Neuronal stem cell (in vitro differentiated cells): ENCODE measurements at regions not wholly inside any gene's neighbourhood (a gene's known extent, or its start where the extent isn't known, plus 50 kb on each side); places are given as distances from the start of the nearest gene placed in this dataset.

Experiments
- DNase-seq: peaks from one replicate; pipeline ENCODE4 v3.0.0-alpha.2; 2013; ENCODE audit warnings: low spot score
- H2AFZ ChIP-seq: one replicate; pipeline ENCODE4 v1.6.1; 2013; ENCODE audit warnings: mild to moderate bottlenecking, low read length, inconsistent platforms
- H2AK5ac ChIP-seq: 2 replicates; pipeline ENCODE4 v1.6.1; 2013; ENCODE audit warnings: low read depth, mild to moderate bottlenecking, inconsistent platforms, low read length, moderate library complexity, mixed read lengths
- H2BK120ac ChIP-seq: 2 replicates; pipeline ENCODE4 v1.6.1; 2013; ENCODE audit warnings: low read depth, mild to moderate bottlenecking, inconsistent platforms, low read length, moderate library complexity, mixed read lengths
- H2BK12ac ChIP-seq: one replicate; pipeline ENCODE4 v1.6.1; 2013; ENCODE audit warnings: low read length, inconsistent platforms
- H2BK15ac ChIP-seq: 2 replicates; pipeline ENCODE4 v1.6.1; 2013; ENCODE audit warnings: mild to moderate bottlenecking, low read length, inconsistent platforms, mixed read lengths
- H2BK5ac ChIP-seq: one replicate; pipeline ENCODE4 v1.6.1; 2013; ENCODE audit warnings: inconsistent platforms, mild to moderate bottlenecking, low read length, moderate library complexity
- H3K14ac ChIP-seq: one replicate; pipeline ENCODE4 v1.6.1; 2013; ENCODE audit warnings: low read length, inconsistent platforms
- H3K18ac ChIP-seq: 2 replicates; pipeline ENCODE4 v1.6.1; 2013; ENCODE audit warnings: low read length, inconsistent platforms
- H3K23ac ChIP-seq: 2 replicates; pipeline ENCODE4 v1.6.1; 2013; ENCODE audit warnings: low read depth, mild to moderate bottlenecking, mixed read lengths, low read length, inconsistent platforms; ENCODE audit not compliant: poor library complexity
- H3K27ac ChIP-seq: replicated peaks from 3 replicates; pipeline ENCODE4 v1.5.1; 2013; ENCODE audit warnings: low read length, inconsistent platforms
- H3K27me3 ChIP-seq, 3 experiments: 2 replicates each; pipeline ENCODE4 v1.6.1; 2013; ENCODE audit warnings: low read length in 3 of 3, mild to moderate bottlenecking in 2 of 3, inconsistent platforms in 1 of 3, low read depth in 1 of 3, mixed read lengths in 1 of 3, moderate library complexity in 1 of 3; ENCODE audit not compliant: control insufficient read depth in 3 of 3, insufficient read depth in 3 of 3
- H3K36me3 ChIP-seq, 2 donors: replicated peaks in 1 of 2; 2 replicates each; pipeline ENCODE4 v1.6.1; 2013; ENCODE audit warnings: low read length in 2 of 2; ENCODE audit not compliant: control insufficient read depth in 2 of 2, insufficient read depth in 2 of 2
- H3K4ac ChIP-seq: 2 replicates; pipeline ENCODE4 v1.6.1; 2013; ENCODE audit warnings: inconsistent platforms, mild to moderate bottlenecking, low read length, moderate library complexity
- H3K4me1 ChIP-seq, 2 donors: 1 replicate in 1 of 2; 2 replicates in 1 of 2; pipeline ENCODE4 v1.6.1; 2013; ENCODE audit warnings: low read length in 2 of 2, low read depth in 1 of 2; ENCODE audit not compliant: control insufficient read depth in 2 of 2, insufficient read depth in 1 of 2
- H3K4me2 ChIP-seq: one replicate; pipeline ENCODE4 v1.6.1; 2013; ENCODE audit warnings: mild to moderate bottlenecking, low read length, inconsistent platforms; ENCODE audit not compliant: insufficient read depth, poor library complexity, severe bottlenecking
- H3K4me3 ChIP-seq, 2 donors: 2 replicates each; pipeline ENCODE4 v1.5.1; 2013; ENCODE audit warnings: low read length in 2 of 2, mild to moderate bottlenecking in 2 of 2, inconsistent platforms in 1 of 2, moderate library complexity in 1 of 2
- H3K79me1 ChIP-seq: one replicate; pipeline ENCODE4 v1.6.1; 2013; ENCODE audit warnings: low read depth, mild to moderate bottlenecking, inconsistent platforms, low read length, moderate library complexity
- H3K9ac ChIP-seq: one replicate; pipeline ENCODE4 v1.6.1; 2013; ENCODE audit warnings: mild to moderate bottlenecking, low read depth, low read length, inconsistent platforms; ENCODE audit not compliant: poor library complexity
- H3K9me3 ChIP-seq, 2 donors: replicated peaks in 1 of 2; 2 replicates each; pipeline versions ENCODE3 to v1.6.1; 2013; ENCODE audit warnings: low read length in 2 of 2, mild to moderate bottlenecking in 2 of 2, inconsistent platforms in 1 of 2, low read depth in 1 of 2, mixed read lengths in 1 of 2, moderate library complexity in 1 of 2; ENCODE audit not compliant: control insufficient read depth in 2 of 2, insufficient read depth in 1 of 2
- H4K8ac ChIP-seq: one replicate; pipeline ENCODE4 v1.6.1; 2013; ENCODE audit warnings: low read depth, mild to moderate bottlenecking, inconsistent platforms, low read length, moderate library complexity
- H4K91ac ChIP-seq: one replicate; pipeline ENCODE4 v1.6.1; 2013; ENCODE audit warnings: low read length, low read depth, mild to moderate bottlenecking, inconsistent platforms; ENCODE audit not compliant: poor library complexity
- WGBS, 2 donors: extraction: QIAGEN DNeasy Blood & Tissue Kit; methylation state at CpG; one replicate each; pipeline ENCODE4 v1.1.7; 2013; ENCODE audit warnings: missing lambda C conversion rate in 2 of 2, mixed read lengths in 1 of 2; ENCODE audit not compliant: insufficient read length in 2 of 2, insufficient replicate concordance in 1 of 2; ENCODE audit errors: extremely low coverage in 2 of 2; 5-methylcytosine and 5-hydroxymethylcytosine counted together

DNA sequence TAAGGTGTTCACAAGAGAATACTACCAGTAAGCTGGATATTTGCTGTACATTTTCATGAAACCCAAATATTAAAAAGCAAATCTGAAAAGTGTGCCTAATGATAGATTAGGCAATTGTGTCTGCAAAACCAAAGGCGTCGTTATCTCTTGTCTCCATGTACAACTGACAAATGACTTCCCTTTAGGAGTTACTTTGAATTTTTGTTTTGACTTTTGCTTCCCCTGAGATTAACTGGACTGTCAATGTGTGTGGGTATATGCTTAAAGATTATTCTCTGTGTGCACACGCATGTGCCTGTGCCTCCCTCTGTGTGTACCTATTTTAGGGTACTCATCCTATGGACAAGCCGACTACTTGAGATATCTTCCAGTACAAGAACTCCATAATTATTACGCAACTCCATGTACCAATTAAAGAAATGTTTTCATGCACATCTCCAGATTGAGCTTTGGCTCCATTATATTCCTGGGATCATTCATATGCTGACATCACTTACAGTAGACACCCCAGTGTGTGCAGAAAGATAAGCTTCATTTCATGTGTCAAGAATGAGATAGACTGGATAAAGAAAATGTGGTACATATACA lies 431.2 kb upstream of the ADAMTS9 start:
- Histone ChIP-seq H2BK12ac (no peak overlapping the region), H3K4me1 (no peaks in the 10 kb centered on the region), H3K9me3 (peaks cover 0 to 7% of the 10 kb centered on the region in 2 donors), H4K91ac (no peak overlapping the region), H3K14ac (no peak overlapping the region), H2BK15ac (no peak overlapping the region), H3K27me3 (no peaks in the 10 kb centered on the region), H4K8ac (no peak overlapping the region), H3K18ac (no peak overlapping the region), H3K36me3 (no peaks in the 10 kb centered on the region), H3K27ac (no peak overlapping the region), H2BK120ac (no peak overlapping the region), H2AFZ (no peak overlapping the region), H2AK5ac (no peak overlapping the region), H3K23ac (no peak overlapping the region), H3K4ac (no peak overlapping the region), H2BK5ac (no peak overlapping the region), H3K4me3 (no peak overlapping the region), H3K4me2 (no peak overlapping the region), H3K79me1 (no peaks in the 10 kb centered on the region), H3K9ac (no peak overlapping the region)
- no CpG with 5 or more reads among the region's 5 CpGs for WGBS, 2 donors
- no peak for DNase-seq

DNA sequence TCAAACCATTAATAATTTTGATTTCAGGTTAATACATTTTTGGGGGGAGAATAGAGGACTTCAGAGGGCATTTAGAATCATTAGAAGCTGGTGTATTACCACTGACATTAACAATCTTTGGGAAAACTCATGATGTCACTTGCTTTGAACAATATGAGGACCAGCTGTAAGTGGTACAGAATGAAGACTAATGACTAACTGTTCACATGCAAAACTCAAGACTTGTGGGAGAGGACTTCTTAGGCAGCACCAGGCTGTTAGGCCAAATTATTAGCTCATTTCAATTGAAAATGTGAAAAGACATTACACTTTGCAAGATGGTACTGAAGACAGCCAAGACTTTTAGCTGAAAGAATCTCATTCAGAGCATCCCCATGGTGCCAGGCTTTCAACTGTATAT lies 426.2 kb upstream of the ADAMTS9 start:
- Histone ChIP-seq H3K4ac (no peak overlapping the region), H3K79me1 (no peaks in the 10 kb centered on the region), H3K4me1 (no peaks in the 10 kb centered on the region), H2AK5ac (no peak overlapping the region), H2BK120ac (no peak overlapping the region), H2BK12ac (no peak overlapping the region), H4K91ac (no peak overlapping the region), H3K14ac (no peak overlapping the region), H3K18ac (no peak overlapping the region), H2BK15ac (no peak overlapping the region), H3K9ac (no peak overlapping the region), H3K27me3 (no peaks in the 10 kb centered on the region), H4K8ac (no peak overlapping the region), H3K4me3 (no peak overlapping the region), H3K4me2 (no peak overlapping the region), H2AFZ (no peak overlapping the region), H3K23ac (no peak overlapping the region), H3K36me3 (no peaks in the 10 kb centered on the region), H2BK5ac (no peak overlapping the region), H3K27ac (no peak overlapping the region), H3K9me3 (no peaks in the 10 kb centered on the region)
- no peak for DNase-seq

GRCh38 chr3:65112751-65113300 lies 425.0 kb upstream of the ADAMTS9 start:
- Histone ChIP-seq H3K23ac (no peak overlapping the region), H4K8ac (no peak overlapping the region), H3K27ac (no peak overlapping the region), H2AFZ (no peak overlapping the region), H3K79me1 (no peaks in the 10 kb centered on the region), H4K91ac (no peak overlapping the region), H2BK12ac (no peak overlapping the region), H2BK15ac (no peak overlapping the region), H2AK5ac (no peak overlapping the region), H3K9me3 (no peaks in the 10 kb centered on the region), H3K9ac (no peak overlapping the region), H2BK5ac (no peak overlapping the region), H3K4me2 (no peak overlapping the region), H3K4ac (no peak overlapping the region), H3K36me3 (no peaks in the 10 kb centered on the region), H3K4me1 (no peaks in the 10 kb centered on the region), H3K14ac (no peak overlapping the region), H3K4me3 (no peak overlapping the region), H3K18ac (no peak overlapping the region), H2BK120ac (no peak overlapping the region), H3K27me3 (no peaks in the 10 kb centered on the region)
- no CpG with 5 or more reads among the region's 6 CpGs for WGBS, 2 donors
- DNase-seq = no peak

- Histone ChIP-seq H3K4ac (no peak overlapping the region), H2BK5ac (no peak overlapping the region), H3K79me1 (no peaks in the 10 kb centered on the region), H3K18ac (no peak overlapping the region), H2BK12ac (no peak overlapping the region), H3K27ac (no peak overlapping the region), H3K4me2 (no peak overlapping the region), H3K9me3 (no peaks in the 10 kb centered on the region), H4K91ac (no peak overlapping the region), H2AFZ (no peak overlapping the region), H3K27me3 (no peaks in the 10 kb centered on the region), H3K9ac (no peak overlapping the region), H3K14ac (no peak overlapping the region), H3K36me3 (no peaks in the 10 kb centered on the region), H2BK15ac (no peak overlapping the region), H2BK120ac (no peak overlapping the region), H3K4me3 (no peak overlapping the region), H3K4me1 (no peaks in the 10 kb centered on the region), H4K8ac (no peak overlapping the region), H3K23ac (no peak overlapping the region), H2AK5ac (no peak overlapping the region)
- no peak for DNase-seq
- no CpG with 5 or more reads among the region's 2 CpGs for WGBS, 2 donors
These were observed 422.9 kb upstream of the ADAMTS9 start for GRCh38 chr3:65110661-65111060.
